ENCODE measurements at regions not wholly inside any gene's neighbourhood (a gene's known extent, or its start where the extent isn't known, plus 50 kb on each side); places are given as distances from the start of the nearest gene placed in this dataset.
"Not testable (repeated sequence)": the region's sequence is repeated elsewhere in the genome, so short reads cannot be mapped to it uniquely, and the experiment has no call there.

DNA sequence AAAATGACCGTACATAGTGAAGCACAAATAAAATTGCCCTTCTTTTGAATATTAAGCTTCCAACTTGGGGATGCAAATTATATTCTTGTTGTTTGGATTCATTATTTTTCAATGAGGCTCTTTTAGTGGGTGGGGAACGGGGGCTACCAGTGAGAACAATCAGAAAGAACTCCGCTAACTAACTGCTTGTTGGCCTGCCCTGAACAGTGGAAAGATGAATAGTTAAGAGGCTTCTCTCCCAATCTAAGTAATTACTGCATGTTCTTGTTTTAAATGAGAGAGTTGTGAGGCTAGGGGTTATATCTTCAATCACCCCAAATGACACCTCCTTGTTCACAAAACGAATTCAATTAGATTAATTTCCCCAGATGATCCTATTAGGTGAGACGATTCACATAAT lies 322.0 kb downstream of the FAT3 start:
- no peak for DNase-seq

DNA sequence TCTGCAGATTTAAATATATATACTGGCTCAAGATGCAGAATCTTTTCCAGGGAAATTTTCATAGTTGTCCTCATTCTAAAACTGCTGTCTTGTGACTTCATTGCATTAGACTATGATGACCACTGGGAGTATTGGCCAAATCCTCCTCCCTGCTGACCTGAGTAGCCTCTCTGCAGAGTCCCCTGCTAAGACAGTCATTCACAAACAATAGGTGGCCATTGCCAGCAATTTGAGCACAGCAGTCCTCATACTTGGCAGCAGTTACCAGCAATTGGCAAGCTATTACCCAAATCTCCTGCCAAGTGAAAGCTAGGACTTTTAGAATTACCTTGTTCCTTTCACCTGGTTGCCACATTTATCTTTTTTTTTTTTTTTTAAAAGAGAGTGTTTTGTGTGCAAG lies 325.8 kb downstream of the FAT3 start:
- no peak for DNase-seq

DNA sequence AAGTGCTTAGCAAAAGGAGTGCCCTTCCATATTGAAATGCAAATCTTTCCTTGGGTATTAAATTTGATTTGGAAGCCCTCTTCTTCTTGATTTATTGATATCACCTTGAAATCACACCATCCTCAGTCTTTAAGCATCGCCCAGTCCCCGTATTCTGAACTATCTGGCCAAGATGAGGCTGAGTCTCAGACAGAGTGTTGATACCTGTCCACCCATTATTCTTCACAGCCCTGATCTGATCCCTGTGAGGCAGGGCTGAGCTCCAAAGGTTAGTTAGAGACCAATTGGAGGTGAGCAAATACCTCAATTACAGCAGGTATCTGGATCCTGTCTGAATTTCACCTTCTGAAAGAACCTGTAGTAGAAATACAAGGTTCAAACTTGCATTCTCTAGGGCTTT lies 326.3 kb downstream of the FAT3 start:
- DNase-seq: no peak

DNA sequence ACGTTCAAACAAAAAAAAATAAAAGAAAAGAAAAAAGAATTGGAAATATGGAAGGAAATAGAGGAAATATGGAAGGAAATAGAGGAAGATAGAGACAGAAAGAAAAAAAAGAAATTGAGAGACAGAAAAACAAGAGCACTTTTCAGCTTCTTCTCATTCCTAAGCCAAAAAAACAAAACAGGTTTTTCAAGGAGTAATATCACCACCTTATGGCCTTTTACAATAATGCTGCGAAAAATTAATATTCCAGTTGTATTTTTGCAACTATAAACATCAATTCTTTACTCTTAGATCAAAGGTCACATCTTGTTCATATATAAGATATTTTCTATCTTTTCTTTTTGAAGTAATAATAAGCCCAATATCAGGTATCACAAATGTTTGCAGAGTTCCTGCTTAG lies 328.3 kb downstream of the FAT3 start:
- DNase-seq: no peak

DNA sequence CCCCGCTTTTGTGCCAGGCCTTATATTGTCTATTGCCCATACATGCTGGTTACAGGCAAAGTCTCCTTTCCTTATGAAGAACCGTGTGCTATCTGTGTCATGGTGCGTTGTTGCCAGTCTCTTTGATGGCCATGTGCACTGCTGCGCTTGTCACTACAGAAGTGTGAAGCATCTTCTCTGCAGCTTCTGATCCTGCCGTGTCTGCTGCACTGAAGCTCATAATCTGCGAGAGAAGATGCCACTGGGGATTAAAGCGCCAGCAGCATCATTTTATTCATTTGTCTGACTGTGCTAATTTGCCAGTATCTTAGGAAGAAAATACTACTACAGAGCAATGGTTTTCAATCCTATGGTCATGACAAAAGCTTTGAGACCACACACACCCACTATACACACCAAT lies 330.1 kb downstream of the FAT3 start:
- DNase-seq: no peak

DNA sequence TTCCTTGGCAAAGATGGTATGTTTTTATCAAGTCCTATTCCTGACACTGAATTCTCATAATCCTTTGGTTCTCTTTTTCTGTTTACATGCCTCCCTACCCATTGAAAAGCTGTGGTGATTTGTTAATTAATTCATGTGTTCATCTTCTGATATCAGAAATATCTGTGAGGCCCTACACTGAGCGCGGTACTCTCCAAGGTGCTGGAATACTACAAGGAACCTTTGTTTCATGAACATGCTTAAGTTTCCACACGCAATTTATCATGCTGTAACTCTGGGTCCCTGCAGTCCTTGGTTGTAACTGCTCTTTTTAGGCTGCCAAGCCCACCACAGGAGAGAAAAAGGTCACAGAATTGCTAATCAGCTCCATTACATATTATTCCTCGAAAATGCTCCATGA lies 331.8 kb downstream of the FAT3 start:
- no peak for DNase-seq

DNA sequence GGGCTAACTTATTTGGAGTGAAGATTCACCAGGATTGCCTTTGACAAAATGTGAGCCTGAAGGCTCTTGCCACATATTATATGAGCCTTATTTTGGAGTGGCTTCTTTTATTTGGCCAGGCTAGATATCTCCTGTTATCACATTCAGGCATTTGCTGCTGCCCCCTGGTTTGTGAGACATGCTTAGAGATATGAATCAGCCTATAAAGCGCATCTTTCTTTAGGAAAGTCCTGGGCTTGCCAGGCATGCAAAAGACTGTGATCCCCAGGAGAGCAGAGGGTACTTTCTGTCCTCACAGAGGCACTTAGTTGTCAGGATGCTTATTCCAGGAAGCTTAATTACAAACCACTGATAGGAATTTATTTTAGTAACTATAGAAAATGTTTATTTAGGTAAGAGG lies 333.3 kb downstream of the FAT3 start:
- DNase-seq: no peak

DNA sequence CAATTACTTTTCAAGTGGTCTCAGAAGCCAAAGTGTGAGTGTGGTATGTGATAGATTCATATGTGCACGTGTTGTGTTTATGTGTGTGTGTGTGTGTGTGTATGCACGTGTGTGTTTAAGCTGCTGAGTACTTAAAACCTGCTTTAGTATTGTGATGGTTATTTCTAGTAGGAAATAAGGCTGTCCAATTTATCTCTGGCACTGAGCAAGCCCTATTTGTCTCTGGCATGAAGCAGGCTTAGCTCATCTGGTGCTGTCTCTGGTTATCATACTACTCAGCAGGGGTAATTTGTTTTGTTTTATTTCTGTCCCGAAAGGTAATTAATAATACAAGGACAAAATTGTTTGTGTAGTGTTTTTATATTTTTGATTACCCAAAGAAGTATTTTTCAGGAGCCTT lies 333.7 kb downstream of the FAT3 start:
- DNase-seq: no peak

DNA sequence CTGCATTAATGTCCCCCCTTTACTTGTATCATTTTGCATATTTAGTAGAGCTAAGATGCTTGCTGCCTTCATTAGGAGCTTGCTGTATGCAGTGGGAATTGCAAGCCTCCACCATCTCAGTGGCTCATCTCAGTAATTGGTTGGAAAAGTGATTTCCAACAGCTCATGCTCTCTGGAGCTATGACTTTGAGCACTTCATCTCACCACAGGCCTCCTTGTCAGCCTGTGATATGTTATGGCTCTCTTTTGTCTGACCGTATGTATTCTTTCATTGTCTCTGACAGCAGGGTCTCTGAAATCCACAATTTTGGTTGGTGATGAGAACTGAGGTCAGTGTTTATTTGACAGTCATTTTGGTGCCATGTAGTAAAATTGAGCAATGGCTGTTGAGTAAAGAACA lies 345.1 kb downstream of the FAT3 start:
- DNase-seq: no peak

DNA sequence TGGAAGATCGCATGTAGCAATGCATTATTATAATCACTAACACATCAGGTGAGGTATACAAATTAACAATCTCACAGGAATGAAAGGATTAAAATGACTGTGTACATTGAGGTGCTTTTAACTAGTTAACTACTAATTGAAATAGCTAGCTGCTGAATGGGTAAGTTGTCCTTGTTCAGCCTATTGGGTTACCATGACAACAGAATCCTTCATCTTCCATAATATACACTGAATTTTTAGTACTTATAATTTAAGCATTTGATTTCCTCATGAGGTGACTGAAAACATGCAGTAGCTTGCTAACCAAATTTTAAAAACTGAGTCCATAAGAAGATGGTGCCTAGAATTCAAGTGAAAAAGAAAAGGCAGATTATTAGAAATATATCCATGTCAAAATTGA lies 347.9 kb downstream of the FAT3 start:
- DNase-seq: no peak

DNA sequence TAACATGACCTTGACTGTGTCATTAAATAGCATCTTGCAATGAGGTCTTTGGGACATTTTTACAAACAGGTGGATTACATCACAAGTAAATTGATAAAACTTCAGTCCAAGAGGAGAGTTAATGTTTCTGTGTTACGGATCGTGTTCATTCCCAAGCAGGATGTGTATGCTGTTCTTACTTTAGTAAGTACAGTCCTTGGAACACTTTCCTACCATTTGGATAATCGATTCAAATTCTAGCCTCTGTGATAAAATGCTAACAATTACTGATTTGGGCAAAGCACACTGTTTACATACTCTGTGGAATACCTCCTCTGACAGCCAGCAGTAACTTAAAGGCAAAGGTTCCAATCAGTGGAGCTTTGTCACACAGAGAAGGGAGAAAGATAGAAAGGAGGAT lies 351.7 kb downstream of the FAT3 start:
- DNase-seq: no peak

DNA sequence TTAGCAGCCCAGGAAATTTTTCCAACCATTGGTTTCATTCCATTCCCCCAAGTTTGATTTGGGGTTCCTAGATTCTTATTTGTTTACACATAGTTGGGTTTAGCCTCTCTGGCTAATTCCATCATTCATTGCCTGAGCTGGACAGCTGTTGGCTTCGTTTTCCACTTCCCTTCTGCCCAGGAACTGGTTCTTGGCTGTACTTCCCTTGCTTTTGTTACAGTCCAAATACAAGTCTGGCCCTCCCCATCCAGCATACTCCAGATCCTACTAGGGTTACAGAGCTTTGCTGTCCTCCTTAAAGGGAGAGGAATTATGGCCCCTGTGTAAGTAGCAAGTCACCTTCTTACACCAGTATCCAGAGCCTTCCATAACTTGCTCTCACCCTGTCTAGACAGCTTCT lies 356.3 kb downstream of the FAT3 start:
- no peak for DNase-seq

DNA sequence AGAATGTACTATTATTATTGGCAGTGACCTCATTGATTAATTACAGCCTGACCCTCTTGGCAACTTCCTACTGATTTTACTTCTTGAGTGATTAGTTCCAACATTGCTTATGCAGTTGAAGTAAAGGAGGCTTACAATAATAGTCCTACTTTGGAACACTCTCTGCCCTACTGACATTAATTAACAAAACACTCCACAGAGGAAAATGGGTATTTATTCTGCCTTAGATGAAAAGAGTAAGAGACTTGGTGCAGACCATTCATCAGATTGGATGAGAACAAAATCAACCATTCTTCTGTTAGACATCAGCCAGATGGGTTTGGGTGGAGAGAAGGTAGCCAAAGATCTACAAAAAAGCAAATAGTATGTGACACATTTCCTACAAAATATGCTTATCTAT lies 363.8 kb downstream of the FAT3 start:
- DNase-seq: no peak

DNA sequence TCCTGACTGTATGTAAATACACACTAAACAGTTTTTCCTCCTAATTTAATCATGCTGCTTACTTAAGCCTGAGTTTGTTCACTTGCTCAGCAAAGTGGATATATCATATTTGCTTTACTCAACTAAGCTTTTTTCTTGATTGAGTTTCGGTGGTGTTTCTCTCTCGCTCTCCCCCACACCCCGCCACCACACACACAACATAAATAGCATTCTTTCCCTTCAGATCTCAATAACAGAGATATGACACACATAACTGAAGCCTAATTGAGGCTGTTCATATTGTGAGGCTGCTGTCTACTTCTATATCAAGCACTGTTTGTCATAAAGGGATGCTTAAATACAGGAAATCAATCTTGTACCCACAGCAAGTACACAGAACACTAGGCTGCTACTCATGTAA lies 364.9 kb downstream of the FAT3 start:
- DNase-seq: no peak

DNA sequence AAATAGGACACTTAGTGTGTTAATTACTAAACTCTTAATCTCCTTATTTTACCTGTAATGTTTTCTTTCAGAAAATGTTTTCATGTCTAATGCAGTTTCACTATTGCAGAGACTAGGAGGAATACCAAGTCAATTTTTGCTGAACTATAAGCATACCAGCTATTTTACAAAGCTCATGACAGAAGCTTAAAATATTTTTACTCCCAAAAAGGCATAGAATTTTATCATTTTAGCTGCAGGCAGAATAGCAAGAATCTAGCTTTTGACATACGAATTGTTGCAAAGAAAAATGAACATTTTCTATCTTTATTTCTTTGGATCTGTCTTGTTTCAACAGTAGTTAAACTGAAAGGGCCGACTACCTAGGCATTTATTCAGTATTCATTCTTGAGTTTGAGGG lies 366.9 kb downstream of the FAT3 start:
- no peak for DNase-seq

DNA sequence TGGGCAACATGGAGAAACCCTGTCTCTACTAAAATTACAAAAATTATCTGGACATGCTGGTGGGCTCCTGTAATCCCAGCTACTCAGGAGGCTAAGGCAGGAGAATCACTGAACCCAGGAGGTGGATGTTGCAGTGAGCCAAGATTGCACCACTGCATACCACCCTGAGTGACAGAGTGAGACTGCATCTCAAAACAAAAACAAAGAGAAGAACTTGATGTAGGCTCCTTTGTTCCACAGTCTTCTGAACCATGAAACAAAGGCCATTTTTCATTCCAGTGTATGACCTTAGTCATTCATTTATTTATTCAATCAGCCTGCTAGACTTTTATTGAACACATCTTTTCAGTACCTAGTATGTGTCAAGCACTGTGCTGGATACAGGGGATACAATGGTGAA lies 369.6 kb downstream of the FAT3 start:
- no peak for DNase-seq

DNA sequence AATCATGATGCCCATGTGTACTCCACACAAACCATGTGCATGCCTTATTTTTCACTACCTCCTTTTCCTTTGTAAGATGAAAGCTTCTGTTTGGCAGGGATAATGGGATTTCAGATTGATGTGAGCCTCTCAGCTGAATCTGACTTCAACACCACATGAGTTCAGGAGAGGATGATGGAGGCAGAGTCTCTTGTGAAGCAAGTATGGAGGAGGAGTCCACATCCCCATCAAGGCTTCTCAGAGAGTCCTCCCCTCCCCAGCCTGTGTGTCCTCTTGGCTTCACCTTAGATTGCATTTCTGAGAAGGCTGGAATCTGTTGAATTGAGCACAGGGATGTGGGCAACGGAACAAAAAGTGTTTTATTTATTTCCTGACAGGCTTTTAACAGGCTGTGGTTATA lies 370.4 kb downstream of the FAT3 start:
- DNase-seq: no peak

DNA sequence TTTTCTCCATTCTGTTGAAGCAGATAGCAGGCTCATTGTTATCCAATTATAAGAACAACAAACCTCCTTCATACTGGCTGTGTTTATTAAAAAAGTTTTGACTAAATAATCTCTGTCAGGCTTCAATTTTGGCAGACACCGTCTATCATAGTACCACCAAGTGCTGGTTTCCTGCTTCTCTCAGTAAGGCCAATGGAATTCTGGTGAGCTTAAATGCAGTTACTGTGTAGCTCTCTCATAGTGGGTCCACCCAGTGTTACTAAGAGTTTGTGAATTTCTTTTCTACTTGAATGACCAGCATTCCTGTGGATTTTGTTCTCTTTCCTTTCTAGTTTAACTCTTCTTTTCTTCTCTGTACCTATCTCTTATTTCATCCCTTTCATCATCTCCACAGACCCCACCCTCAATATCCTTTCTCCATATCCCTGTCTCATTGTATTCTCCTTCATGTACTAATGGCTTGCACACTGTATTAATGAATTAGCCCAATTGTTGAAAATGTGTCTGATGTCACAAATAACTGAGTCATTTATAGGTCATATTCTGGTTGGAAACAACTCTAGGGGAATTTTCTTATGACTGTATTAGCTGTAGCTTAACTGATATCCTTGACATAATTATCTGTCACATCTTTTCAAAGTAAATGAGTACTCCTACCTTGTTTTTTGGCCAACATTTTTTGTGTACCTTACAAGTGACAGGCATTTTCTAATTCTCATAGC lies 372.1 kb downstream of the FAT3 start:
- no peak for DNase-seq

DNA sequence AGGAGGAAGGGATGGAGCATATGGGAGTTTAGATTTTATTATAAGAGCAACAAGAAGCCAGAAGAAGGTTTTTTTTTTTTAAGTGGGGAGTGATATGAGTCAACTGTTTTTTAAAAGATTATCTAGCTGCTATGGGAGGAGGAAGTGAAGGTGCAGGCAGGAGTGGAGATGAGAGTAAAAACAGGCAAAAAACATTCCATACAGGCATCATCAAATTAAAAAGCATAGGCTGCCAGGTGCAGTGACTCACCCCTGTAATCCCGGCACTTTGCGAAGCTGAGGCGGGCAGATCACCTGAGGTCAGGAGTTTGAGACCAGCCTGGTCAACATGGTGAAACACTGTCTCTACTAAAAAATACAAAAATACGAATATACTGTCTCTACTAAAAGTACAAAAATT lies 368.4 kb upstream of the MTNR1B start:
- DNase-seq: no peak

DNA sequence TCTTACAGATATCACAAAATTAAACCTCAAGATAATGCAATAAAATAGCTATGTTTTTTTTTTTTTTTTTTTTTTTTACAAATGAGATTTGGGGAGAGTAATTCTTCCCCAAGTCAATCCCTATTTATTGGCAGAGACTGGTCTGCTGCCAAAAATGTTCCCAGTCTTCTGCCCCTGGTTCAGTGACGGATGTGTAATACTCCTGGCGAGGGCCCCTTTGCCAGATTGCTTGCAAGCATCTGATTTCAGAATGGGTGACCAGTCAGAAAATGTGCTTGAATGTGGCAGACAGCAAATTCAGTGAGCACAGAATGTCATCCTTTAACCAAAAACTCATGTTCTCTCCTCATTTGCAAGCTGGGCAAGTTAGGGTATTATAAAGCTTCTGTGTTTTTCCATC lies 363.8 kb upstream of the MTNR1B start:
- DNase-seq: no peak

DNA sequence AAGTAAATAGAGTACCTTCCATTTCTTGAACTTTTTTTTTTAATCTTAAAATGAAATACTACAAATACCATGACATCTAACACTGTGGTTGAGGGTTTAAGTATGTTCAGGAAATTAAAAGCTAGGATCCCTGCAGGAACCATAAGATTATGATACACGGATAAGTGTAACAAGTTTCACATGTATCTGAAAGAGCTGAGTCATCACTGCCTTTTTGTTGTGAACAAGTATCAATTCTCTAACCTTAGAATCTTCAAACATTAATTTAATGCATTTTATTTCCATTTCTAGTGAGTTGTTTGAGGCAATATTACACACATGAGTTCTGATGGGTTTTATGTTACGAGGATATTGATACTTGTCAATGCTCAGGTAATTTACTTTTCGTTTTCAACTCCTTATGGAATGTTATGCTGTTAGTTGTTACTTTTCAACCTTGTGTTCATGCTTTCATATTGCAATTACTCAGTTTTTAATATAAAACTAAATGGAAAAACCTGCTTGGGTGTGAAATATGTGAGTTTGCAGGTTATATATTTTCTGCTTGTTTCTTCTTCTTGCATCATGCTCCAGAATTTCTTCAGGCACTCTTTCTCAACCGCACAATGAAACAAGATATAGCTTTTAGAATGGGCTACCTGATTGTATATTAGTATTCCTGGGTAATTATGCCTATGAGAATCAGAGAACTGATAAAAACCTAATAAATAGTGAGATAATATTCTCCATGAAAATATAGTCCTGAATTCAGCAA lies 361.3 kb upstream of the MTNR1B start:
- no peak for DNase-seq

DNA sequence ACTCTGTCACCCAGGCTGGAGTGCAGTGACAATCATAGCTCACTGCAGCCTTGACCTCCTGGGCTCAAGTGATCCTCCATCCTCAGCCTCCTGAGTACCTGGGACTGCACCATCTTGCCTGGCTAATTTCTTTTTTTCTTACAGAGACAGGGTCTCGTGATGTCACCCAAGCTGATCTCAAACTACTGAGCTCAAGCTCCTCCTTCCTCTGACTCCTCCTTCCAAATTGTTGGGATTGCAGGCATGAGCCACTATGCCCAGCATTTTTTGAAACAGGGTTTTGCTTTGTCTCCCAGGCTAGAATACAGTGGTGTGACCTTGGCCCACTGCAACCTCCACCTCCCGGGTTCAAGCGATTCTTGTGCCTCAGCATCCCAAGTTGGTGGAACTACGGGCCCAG lies 358.3 kb upstream of the MTNR1B start:
- DNase-seq: no peak

DNA sequence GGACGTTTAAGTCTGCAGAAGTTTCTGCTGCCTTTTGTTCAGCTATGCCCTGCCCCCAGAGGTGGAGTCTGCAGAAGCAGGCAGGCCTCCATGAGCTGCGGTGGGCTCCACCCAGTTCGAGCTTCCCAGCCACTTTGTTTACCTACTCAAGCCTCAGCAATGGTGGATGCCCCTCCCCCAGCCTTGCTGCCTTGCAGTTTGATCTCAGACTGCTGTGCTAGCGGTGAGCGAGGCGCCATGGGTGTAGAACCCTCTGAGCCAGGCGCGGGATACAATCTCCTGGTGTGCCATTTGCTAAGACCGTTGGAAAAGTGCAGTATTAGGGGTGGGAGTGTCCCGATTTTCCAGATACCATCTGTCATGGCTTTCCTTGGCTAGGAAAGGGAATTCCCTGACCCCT lies 351.4 kb upstream of the MTNR1B start:
- not testable (repeated sequence) for DNase-seq

DNA sequence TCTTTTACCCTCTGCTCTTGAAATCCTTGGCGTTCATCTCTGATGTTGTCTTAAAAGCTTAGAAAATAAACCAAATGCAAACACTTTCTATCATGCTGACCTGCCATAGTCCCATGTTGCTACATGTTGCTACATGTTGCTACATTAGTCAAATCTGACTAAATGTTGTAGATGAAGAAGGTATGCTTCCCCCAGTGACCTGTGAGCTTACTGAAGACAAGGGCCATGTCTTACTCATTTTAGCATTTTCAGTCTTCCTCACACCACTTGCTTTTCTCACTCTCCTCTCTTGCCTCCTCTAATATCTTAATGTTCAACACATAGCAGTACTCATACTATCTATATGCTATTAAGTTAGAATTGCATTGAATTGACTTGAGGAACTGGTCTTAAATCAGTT lies 346.4 kb upstream of the MTNR1B start:
- DNase-seq: no peak

DNA sequence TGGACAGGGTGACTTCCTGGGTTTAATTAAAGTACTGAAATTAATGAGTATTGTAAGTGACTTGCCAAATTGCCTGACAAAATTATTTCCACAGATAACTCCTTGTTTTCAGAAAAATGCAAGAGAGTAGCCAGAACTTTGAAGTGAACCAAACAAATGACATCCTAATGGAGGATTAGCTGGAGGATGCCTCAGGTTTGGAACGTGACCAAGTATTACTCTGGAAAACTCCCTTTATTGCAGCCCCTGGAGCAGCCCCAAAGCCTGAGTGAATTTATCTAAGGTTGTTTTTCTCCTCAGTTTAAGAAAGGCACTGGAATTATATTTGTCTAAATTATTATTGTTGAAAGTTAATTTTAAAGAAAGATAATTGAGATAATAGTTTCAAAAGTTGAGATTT lies 343.6 kb upstream of the MTNR1B start:
- DNase-seq: no peak

Measured in activated CD4-positive, alpha-beta T cell treated with anti-CD3 and anti-CD28 coated beads, Interleukin-2, amount 50 U/mL, for 48 hours (primary cell).